NCI-H2029 (cell line): ENCODE measurements at regions not wholly inside any gene's neighbourhood (a gene's known extent, or its start where the extent isn't known, plus 50 kb on each side); places are given as distances from the start of the nearest gene placed in this dataset.
A peak's percentile ranks its signal among the peaks of the same experiment; 100 is the strongest.

Experiments
- DNase-seq: peaks from one replicate; lab custom pipeline; 2025; lab: John Stamatoyannopoulos, UW

DNA sequence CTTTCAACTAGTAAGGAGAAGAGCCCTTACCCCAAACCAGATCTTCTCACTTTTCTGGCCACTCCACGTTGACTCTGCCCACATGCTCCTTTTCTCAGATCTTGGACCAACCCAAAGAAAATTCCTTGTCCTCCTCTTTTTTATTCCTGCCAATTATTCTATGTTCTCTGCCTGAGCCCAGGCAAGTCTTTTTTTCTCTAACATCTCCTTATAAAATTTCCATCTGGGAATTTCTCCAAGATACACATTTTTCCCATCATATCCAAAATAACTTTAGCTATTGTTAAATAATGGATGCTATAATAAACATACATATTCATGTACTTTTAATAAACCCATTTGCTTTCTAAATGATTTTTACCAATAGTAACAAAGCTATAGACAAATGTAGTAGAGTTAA lies 726.0 kb upstream of the ZNF385D start:
- no peak for DNase-seq

DNA sequence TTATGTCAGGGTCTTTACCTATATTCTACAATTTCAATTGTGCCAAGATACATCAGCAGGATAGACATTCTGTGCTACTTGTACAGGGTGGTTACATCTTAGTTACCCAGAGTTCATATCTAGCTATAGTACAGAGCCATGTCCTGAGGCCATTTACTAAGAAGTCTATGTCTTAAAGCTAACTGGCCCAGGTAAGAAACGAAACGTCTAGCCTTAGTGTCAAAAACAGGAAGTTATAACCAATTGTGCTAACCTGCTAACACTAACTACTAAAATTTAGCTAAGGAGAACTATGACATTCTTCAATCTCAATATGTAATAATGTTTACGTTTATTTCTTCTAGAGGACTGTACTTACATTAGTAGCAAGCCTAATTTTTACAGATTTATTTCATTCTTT lies 717.2 kb upstream of the UBE2E2 start:
- no peak for DNase-seq

DNA sequence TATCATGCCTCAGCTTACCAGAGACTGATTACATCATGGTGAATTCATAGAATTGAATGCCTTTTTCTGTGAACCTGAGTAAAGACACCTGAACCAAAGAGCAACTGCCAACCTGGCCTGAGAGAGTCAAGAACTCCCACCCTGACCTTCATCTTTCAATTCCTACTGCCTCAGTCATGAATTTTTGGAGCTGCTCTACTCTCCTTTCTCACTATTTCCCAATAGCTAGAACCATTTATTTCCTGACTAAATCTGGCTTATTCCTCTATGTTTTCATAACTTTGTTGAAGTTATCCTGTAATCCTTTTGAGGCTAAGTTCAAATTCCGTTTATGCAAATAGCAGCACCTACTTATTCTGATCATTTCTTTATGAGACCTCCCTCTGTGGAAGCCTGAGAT lies 712.4 kb upstream of the UBE2E2 start:
- DNase-seq, result no peak

DNA sequence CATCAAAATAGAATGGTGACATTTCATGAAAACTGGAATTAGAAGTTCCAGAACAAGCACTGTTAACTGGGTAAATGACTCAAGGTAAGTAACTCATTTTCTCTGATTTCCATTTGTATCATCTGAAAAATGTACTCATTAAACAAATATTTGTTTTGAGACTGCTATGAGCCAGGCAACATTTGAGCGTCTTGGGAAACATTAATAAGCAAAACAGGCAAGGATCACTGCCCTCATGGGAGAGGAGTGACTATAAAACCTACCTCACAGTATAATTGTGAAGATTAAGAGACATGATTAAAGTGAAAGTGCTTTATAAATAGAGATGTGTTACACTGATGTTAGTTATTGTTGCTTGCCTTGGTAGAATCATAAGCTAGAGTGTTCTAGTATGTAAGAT lies 711.8 kb upstream of the UBE2E2 start:
- no peak for DNase-seq

DNA sequence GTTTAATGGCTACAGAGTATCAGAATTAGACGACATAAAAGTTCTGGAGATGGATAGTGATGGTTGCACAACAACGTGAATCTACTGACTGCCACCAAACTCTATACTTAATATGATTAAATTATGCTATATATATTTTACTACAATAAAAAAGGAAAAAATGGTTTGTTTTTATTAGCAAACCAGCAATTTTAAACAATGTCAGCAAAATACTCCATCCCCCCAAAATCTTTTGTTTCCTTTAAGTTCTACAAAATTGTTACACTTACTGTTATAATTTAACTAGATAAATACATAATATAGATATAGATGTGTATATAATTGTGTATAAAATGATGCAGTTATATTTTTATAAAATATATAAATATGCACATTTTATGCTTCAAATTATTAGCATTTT lies 710.8 kb upstream of the UBE2E2 start:
- DNase-seq, result no peak

DNA sequence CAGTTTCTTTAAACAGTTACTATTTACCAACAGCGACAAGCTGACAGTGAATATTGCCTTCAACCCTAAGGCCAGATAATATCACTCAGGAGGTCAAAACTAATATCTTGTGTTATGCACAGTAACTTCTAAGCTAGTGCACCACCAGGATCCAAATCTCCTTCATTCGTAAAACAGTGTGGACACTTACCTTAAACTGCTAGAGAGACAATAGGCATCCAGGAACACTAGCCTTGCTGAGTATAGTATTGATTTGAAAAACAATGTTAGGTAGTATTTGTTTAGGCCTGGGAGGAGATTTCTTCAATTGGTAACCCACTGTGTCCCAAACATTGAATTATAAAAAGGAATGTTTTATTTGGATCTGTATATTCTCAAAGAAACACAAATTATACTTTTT lies 707.9 kb upstream of the UBE2E2 start:
- no peak for DNase-seq

DNA sequence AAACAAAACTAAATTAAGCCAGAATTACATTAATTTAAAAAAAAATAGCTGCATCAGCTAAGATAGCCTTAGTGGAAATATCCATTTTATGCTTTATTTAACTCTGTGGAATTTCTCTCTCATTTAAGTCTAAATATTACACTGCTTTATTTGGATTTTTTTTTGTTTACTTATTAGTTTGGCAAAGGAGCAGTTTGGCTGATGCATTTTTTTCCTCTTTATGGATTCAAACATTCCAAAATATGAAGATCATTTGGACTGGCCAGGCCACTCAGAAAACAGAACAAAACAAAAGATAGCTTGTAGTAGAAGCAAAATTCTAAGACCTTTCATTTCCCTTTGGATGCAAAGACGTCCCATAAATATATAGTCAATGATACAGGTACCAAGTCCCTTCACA lies 707.3 kb upstream of the UBE2E2 start:
- no peak for DNase-seq

DNA sequence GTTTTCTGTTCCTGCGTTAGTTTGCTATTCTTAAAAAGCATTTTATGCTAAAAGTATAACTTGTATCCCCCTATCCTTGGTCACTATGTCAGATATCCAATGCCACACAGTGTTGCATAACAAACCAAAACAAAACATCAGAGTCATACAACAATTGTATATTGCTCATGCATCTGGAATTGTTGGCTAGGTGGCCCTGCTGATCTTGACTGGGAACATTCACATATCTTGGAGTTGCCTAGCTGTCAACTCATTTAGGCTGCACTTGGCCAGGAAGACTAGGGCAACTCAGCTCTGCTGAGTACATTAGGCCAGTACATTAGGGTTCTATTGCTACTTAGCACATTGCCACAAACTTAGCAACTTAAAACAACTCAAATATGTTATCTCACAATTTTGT lies 706.5 kb upstream of the UBE2E2 start:
- no peak for DNase-seq

DNA sequence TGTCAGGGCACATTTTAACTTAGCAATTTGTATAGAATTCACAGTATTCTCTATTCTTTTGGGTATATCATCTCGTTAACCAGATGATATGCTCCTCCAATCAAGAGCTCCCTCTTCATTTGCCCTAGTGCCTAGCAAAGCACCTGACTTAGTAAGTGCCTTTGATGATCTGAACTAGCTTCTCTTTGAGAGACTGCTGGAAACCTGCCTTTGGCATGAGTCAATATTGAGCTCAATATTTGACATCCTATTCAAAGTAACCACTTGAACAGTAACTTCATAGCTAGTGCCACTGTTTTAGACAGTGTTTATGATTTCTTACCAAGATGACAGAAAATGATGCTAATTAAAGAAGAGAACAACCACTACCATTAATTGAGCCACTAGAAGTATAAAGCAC lies 696.3 kb upstream of the UBE2E2 start:
- DNase-seq, result no peak

DNA sequence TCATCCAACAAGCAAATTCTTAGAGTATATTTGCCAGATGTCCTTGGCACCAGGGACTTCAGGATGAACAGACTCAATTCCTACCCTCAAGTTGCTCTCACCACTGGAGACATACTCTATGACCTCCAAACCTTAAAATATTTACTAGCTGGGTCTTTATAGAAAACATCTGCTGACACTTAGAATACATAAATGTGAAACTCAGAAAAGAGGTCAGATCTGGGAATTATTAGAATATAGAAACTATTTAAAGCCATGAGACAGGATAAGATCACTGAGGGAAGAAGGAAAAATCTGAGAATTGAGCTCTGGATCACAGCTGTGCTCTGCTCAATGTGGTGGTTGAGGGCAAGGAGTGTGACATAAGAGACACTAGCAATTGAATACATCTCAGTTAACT lies 695.4 kb upstream of the UBE2E2 start:
- DNase-seq, result no peak

DNA sequence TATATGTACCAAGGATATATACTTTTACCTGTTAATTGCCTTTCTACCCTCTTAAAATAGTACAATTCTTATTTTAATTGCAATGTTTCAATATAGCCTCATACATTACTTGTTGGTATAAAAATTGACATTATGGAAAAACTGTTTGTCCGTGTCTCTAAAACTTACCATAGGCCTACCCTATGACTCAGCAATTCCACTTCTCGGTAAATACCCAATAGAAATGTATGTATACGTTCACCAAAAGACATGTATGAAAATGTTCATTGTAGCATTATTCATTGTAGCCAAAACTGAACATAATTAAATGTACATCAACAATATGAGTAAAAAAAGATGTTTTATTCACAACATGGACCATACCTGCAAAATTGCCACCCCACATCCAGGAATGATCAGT lies 679.2 kb upstream of the UBE2E2 start:
- no peak for DNase-seq

DNA sequence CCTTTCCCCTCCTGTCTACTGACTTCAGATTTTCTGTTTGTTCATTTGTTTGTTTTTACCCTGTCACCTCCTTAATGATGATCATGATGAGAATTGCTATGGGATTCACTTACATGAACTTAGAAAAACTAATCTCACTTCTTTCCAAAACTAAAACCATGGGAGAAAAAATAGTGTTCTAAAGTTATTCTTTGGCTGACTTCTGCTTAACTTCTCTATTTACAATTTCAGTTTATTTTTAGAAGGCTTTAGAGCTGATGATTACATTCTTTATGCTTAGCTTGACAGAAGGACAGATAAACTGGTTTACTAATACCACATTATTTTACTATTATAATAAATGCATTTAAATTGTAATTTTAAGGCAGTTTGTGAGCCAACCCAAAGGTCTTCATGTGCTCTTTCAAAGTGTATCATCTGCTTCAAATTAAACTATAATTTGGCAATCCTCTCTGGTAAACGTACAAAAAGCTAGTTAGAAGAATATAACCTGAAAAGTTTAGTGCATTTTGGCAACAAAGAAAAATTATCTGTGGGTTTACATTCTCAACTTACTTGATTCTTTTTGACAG lies 676.8 kb upstream of the UBE2E2 start:
- DNase-seq, result no peak

DNA sequence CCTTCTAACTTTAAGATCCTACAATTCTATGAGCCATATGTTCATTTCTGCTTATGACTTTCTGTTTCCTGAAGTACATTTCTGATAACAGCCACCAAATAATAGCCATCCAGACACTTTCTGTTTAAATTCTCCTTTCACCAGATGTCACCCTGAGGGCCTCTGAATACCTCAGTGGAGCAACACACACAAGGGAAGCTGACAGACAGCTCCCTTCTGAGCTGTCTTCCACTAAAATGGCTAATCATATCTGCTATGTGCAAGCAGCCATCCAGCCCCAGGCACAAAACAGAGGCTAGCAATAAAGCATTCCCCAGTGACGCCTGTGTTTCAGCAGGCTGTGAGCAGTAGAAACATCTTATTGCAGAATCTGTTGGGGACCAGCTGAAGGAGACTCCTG lies 666.6 kb upstream of the UBE2E2 start:
- no peak for DNase-seq

DNA sequence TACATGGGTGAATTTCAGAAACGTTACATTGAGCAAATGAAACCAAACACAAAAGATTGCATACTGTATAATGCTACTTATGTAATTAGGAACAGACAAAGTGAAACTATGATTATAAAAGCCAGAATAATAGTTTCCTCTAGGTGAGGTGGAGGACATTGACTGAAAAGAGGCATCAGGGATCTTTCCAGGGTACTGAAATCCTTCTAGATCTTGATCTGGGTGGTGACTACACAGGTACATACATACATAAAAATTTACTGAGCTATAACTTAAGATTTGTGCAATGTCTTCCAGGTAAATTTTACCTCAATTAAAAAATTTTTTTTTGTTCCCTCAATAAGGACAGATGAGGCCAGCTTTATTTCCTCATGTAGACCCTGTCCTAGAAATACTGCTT lies 665.6 kb upstream of the UBE2E2 start:
- DNase-seq, result no peak

DNA sequence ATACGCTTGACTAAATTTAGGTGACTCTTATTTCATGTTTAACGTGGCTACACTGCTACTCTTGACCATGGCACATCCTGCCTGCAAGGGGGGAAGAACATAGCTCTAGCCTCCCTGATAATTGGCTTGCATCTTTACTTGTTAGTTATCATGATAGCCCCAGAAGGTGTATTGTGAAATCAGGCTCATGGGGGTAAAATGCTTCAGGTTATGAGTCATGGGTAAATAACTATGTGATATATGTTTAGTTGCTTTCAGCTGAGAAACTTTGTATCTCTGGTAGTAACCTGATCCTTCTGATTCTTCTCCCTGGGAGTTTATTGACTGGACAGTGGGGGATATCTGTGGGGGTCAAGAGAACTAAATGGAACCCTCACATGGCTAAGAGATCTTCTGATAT lies 660.8 kb upstream of the UBE2E2 start:
- DNase-seq, result no peak

DNA sequence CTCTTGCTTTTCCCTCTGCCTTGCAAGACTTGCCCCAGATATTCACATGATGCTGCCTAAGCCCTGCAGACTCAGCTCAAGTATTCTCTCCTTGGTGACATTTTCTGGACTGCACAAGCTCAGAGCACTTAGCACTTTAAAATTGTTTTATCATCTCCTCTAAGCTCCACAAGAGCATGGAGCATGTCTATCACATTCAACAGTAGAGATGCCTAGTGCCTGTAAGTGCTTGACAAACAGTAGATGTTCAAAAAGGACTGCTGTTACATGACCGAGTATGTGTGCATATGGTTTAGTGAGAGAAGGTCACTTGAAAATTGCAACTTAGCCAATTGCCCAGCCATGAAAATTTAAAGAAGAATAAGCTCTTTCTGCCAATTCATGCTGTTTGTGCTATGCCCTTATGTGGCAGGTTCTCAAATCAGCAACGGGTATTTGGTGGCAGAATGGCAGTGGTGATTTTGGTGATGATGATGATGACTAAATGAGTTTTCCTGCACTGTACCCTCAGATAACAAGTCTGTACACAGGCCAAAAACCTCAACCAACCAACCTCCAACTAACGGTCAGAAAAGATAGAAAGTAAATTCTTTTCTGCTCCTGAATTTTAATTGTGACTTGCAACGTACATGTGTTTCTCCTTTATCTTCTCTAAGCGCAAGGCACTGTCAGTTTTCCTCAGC lies 647.2 kb upstream of the UBE2E2 start:
- DNase-seq, result peak; percentile 87

DNA sequence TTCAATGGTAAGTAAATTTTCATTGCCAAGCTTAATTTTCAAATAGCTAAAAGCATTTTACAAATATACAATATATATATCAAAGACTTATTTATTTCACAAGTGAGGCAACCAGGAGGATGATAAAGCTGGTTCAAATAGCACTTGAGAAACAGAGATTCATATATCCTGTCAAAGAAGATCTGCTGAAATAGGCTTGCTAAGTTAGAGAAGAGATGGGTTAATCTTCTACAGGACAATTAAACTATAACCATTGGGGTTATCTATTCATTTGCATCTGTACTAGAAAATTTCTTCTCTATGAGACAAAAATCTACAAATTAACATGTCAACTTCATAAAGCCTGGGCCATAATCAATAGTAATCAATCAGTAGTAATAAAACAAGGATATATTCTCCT lies 637.7 kb upstream of the UBE2E2 start:
- no peak for DNase-seq

DNA sequence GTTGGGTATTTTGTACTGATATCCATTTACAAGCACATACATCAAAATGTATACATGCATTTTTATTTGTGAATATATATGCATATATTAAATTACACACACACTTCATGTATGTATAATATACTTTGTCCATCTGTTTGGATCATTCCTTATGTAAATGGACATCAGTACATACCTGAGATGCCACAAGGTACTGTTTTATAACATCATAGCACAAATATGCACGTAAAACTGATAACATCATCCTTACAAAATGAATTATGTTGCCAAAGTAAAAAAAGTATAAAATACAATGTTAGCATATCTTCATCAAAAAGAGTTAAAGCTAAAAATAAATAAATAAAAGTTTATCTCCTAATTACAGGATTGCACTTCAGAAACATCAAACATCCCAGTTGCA lies 634.8 kb upstream of the UBE2E2 start:
- DNase-seq, result no peak

DNA sequence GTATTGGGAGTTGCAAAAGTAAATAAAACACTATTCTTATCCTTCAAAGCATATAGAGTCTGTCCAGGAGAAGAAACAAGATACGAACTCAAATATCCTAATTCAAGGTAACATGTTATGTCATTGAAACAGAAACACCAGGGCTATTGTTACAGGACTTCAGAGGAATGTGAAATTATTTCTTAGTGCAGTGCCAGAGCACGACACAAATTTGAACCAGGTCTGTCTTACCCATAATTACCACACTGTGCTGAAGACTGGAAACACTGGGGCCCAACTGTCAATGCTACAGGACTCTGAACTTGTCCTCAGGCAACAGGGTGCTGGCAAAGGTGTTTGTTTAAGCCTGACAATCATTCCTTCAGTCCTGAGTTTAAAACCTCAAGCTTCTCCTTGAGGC lies 633.6 kb upstream of the UBE2E2 start:
- no peak for DNase-seq

DNA sequence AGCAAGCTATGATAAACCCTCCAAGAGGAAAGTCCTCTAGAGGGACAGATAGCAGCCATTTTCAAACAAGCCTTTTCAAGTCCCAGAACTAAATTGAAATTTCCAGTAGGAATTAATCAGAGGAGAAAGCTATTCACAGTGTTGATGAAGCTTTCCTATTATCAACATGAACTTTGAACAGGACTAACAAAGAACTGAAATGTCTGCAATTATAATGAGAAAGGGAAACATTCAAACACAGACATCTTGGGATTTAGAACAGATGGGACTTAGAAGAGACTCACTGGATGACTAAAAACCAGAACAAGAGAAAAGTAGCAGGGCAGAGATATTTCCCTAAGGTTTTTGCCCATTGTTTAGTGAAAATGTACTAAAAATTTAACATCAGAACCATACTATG lies 622.1 kb upstream of the UBE2E2 start:
- no peak for DNase-seq

DNA sequence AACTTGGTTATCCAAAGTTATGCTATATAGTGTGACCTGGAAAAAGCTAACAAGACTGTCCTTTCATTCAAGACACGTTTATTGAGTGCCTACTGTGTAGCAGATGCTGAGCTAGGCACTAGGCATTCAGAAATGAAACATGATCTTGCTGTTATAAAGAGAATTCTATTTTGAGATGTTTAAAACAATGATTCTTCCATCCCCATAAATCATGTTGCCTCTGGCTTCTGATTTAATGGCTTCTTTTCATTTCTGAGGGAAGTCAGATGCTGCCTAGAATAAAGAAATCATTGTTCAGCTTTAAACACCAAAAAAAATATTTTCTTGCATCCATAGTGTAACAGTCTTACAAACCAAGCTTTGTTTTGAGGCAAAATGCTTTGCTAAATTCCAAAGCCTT lies 620.9 kb upstream of the UBE2E2 start:
- DNase-seq, result no peak

DNA sequence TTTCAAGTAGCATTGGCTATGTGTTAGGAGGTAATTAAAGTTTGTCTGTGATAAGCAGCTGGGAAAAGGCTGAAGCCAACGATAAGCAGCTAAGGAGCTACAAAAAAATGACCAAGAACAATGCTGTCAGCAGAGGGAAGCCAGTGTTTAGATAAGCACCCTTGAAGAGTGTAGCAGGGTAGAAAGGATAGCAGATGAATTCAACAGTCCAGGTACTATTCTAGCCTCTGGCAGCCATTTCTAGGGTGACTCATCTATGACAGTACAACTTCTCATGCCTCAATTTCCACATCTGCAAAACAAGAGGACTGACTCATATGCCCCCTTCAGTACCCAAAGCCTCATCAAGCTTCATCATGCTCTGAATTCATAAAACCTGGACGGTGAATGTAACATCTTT lies 617.6 kb upstream of the UBE2E2 start:
- DNase-seq, result no peak

DNA sequence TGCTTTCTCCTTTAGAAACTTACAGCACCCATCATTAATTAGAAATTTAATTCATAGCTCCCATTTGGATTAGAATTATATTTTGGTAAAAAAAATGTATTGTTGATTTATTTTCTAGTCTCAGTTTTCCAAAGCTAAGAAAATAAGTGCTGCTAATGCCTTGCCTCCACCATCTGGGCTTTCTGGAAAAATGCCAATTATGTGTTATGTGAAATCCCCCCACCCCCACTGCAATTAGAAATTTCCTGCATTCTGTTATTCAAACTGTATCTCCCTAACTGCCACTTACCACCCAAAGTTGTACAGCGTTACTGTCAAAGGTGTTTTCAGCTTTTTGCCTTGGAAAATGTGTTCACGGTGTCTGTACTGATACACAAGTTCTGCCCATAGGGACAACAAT lies 617.2 kb upstream of the UBE2E2 start:
- DNase-seq, result no peak

DNA sequence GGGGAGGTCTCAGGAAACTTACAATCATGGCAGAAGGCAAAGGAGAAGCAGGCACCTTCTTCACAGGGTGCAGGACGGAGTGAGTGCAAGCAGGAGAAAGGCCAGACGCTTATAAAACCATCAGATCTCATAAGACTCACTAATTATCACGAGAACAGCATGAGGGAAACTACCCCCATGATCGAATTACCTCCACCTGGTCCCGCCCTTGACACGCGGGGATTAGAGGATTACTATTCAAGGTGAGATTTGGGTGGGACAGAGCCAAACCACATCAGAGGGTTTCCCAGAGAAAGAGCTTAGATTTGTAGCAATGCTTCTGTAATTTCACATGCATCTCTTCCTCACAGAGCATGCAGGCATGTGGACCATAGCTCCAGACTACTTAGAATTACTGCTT lies 615.7 kb upstream of the UBE2E2 start:
- DNase-seq, result no peak

DNA sequence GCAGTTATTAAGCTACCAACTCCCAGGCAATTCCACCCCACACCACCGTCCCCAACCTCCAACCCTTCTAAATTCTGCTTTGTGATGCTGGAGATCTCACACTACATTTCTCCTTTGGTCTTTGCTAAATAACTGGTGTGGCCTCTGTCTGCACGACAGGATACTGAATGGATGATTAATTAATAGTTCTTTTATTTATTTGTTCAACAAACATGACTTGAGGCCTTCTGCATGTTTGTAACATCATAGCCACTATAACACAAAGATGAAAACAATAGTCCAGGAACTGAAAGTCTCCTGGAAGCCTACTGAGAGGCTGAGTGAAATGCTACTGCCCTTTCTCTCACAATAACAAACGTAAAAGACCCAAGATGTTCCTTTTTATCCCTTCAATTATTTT lies 609.5 kb upstream of the UBE2E2 start:
- DNase-seq, result no peak
